ENCODE measurements at regions not wholly inside any gene's neighbourhood (a gene's known extent, or its start where the extent isn't known, plus 50 kb on each side); places are given as distances from the start of the nearest gene placed in this dataset.

DNA sequence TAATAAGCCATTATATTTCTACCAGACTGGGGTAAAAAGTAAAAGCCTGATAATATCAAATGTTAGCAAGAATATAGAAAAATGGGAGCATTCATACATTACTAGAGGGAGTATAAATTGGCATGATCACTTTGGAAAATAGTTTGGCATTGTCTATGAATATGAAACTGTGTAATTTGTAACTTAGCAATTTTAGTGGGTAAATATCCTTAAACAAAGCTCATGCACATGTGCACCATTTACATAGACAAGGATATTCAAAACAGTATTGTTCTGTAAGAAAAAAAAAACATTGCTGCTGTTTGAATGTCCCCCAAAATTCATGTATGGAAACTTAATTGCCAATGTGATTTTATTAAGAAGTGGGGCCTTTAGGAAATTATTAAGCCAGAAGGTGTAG lies 166.4 kb upstream of the SLC27A6 start:
- no peak for TF ChIP-seq POLR2A (IDR thresholded peaks at IDR 0.05)
- TF ChIP-seq, protein P1, sequence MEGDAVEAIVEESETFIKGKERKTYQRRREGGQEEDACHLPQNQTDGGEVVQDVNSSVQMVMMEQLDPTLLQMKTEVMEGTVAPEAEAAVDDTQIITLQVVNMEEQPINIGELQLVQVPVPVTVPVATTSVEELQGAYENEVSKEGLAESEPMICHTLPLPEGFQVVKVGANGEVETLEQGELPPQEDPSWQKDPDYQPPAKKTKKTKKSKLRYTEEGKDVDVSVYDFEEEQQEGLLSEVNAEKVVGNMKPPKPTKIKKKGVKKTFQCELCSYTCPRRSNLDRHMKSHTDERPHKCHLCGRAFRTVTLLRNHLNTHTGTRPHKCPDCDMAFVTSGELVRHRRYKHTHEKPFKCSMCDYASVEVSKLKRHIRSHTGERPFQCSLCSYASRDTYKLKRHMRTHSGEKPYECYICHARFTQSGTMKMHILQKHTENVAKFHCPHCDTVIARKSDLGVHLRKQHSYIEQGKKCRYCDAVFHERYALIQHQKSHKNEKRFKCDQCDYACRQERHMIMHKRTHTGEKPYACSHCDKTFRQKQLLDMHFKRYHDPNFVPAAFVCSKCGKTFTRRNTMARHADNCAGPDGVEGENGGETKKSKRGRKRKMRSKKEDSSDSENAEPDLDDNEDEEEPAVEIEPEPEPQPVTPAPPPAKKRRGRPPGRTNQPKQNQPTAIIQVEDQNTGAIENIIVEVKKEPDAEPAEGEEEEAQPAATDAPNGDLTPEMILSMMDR (IDR thresholded peaks at IDR 0.05) = no peak
- Histone ChIP-seq H3K4me3 (no peak overlapping the region), H3K27me3 (no peaks in the 10 kb centered on the region), H3K27ac (no peak overlapping the region), H3K36me3 (ENCODE audit: low read depth, missing control alignments) (no peaks in the 10 kb centered on the region), H3K4me1 (no peaks in the 10 kb centered on the region), H3K9me3 (no peaks in the 10 kb centered on the region)
- intact Hi-C loops (cut with DNase I; ENCODE audit: low total_unique reads) = no loop called here
- no peak for DNase-seq

DNA sequence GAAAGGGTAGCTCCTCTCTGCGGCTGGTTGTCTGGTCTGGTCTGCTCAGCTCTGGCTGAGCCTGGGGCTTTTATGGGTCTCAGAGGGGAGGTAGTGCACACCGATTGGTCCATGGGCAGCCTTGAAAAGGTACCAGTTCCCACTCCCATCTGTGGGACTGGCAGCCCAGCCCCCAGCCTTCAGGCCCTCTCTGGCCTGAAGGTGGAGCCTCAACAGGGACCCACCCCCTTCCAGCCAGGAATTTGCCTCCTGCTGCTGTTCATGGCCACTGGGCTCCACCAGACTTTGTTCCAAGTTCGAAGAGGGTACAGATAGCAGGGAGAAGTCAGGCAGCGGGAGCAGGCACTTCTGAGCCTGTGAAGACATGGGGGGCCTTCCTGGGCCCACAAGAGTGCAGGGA lies 165.3 kb upstream of the SLC27A6 start:
- no peak overlapping the region for H3K4me3 ChIP-seq
- intact Hi-C loops (cut with DNase I; ENCODE audit: low total_unique reads) = no loop called here
- TF ChIP-seq POLR2A (IDR thresholded peaks at IDR 0.05) = no peak
- TF ChIP-seq, protein P1 (IDR thresholded peaks at IDR 0.05) = no peak
- DNase-seq = no peak
- 92 to 94% methylated on average over 2 to 4 of the region's 4 CpGs for WGBS, 2 donors
- H3K27me3 ChIP-seq = no peaks in the 10 kb centered on the region
- H3K4me1 ChIP-seq = no peaks in the 10 kb centered on the region
- no peak overlapping the region for H3K27ac ChIP-seq
- no peaks in the 10 kb centered on the region for H3K36me3 ChIP-seq (ENCODE audit: low read depth, missing control alignments)
- H3K9me3 ChIP-seq = no peaks in the 10 kb centered on the region

DNA sequence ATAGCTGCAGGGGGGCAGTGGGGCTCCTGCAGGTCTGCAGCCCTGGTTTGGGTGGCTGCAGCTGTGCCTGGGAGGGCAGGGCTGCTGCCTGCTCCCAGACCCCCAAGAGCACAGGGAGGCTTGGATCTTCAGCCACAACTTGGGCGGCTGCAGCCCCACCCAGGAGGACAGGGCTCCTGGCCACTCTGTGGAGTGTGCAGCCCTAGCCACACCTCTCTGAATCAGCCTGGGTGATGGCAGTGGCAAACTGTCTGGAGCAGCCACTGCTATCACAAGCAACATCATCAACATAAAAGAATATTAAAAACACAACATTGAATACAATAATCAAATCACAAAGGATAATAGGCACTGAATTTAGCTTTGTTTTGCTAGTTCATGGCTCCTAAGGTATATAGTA lies 164.9 kb upstream of the SLC27A6 start:
- no peak overlapping the region for H3K4me3 ChIP-seq
- WGBS, 2 donors = 100% methylated on average over 1 of the region's 1 CpG
- TF ChIP-seq POLR2A (IDR thresholded peaks at IDR 0.05) = no peak
- TF ChIP-seq, protein P1 (IDR thresholded peaks at IDR 0.05) = no peak
- H3K36me3 ChIP-seq (ENCODE audit: low read depth, missing control alignments) = no peaks in the 10 kb centered on the region
- H3K9me3 ChIP-seq = no peaks in the 10 kb centered on the region
- no peak overlapping the region for H3K27ac ChIP-seq
- intact Hi-C loops (cut with DNase I; ENCODE audit: low total_unique reads) = no loop called here
- H3K27me3 ChIP-seq = no peaks in the 10 kb centered on the region
- H3K4me1 ChIP-seq = no peaks in the 10 kb centered on the region
- no peak for DNase-seq

DNA sequence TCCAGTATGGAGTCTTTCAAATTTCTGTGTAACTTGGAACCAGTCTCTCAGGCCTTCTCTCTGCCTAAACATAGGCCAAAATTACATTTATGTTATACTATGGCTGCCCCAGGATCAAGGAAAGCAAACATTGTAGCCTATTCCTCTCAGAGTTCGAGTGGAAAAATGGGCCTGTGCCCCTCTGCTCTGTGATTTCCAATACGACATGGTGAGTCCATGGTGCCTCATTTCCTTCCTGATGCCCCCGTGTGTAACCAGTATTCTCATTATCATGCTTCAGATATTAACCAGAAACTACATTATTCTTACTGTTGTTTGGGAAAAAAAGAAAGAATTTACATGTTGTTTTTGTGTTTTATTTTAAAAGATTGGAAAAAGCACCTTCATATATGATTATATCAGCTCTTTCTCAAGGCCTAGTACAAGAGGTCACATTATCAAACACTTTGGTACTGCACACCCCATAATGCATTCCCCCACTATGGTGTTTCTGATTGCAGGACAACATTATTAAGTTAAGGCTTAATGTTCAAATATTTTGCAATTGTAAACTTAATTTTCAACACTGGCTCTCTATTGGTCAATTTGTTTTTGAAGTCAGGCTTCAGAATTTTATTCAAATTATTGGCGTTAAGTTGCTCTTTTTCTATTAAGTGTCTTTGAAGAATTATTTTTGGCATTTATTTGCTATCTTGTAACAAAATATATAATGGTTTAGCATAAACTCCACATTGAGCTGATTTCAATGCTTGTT lies 151.8 kb upstream of the SLC27A6 start:
- 88 to 95% methylated on average over 4 of the region's 4 CpGs for WGBS, 2 donors
- no peak for TF ChIP-seq POLR2A (IDR thresholded peaks at IDR 0.05)
- TF ChIP-seq, protein P1 (IDR thresholded peaks at IDR 0.05) = no peak
- H3K9me3 ChIP-seq = no peaks in the 10 kb centered on the region

DNA sequence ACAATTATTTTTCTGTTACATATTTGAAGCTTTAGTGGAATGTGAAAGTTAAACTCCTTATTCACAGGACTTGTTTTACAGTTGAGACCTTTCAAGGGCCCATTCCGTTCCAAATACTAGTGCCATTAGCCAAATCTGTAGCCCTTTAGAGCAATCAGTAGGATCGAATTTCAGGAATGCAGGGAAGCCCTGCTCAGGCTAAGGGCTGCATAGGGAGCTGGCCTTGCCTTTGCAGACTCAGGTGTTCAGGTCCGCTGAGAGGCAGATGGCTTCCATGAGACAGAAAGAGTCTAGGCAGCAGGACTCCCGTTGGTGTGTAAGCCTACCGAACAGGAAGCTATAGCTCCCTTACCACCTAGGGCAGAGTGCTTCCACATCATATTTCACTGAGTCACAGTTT lies 150.1 kb upstream of the SLC27A6 start:
- no peaks in the 10 kb centered on the region for H3K27me3 ChIP-seq
- H3K9me3 ChIP-seq = no peaks in the 10 kb centered on the region
- no peak overlapping the region for H3K4me3 ChIP-seq
- no peak for TF ChIP-seq POLR2A (IDR thresholded peaks at IDR 0.05)
- TF ChIP-seq, protein P1 (IDR thresholded peaks at IDR 0.05) = no peak
- no peaks in the 10 kb centered on the region for H3K36me3 ChIP-seq (ENCODE audit: low read depth, missing control alignments)
- no peak for DNase-seq
- no peaks in the 10 kb centered on the region for H3K4me1 ChIP-seq
- WGBS, 2 donors = 62 to 72% methylated on average over 5 of the region's 5 CpGs
- intact Hi-C loops (cut with DNase I; ENCODE audit: low total_unique reads) = no loop called here
- H3K27ac ChIP-seq = no peak overlapping the region

More for the DNA sequence above, 151.8 kb upstream of the SLC27A6 start:
- Histone ChIP-seq H3K27me3 (no peaks in the 10 kb centered on the region), H3K4me1 (no peaks in the 10 kb centered on the region), H3K27ac (no peak overlapping the region), H3K4me3 (no peak overlapping the region), H3K36me3 (ENCODE audit: low read depth, missing control alignments) (no peaks in the 10 kb centered on the region)
- DNase-seq = no peak
- intact Hi-C loops (cut with DNase I; ENCODE audit: low total_unique reads) = no loop called here

Measured in testis (tissue), 2 donors.